ENCODE measurements at regions not wholly inside any gene's neighbourhood (a gene's known extent, or its start where the extent isn't known, plus 50 kb on each side); places are given as distances from the start of the nearest gene placed in this dataset.

- Mint-ChIP-seq H3K36me3 (ENCODE audit: low read depth) (no peaks in the 10 kb centered on the region), H3K27ac (no peak overlapping the region), H3K4me1 (ENCODE audit: low read depth) (no peaks in the 10 kb centered on the region), H3K9me3 (no peaks in the 10 kb centered on the region), H3K4me3 (no peak overlapping the region), H3K27me3 (ENCODE audit: low read depth) (no peaks in the 10 kb centered on the region)
- no peak for DNase-seq
- intact Hi-C loops (cut with micrococcal nuclease), result no loop called here
- CTCF ChIA-PET, result no interaction called here
Observed at GRCh38 chr4:187188741-187189140, 465.1 kb upstream of the FAT1 start.

- no peak for DNase-seq
- Mint-ChIP-seq H3K36me3 (ENCODE audit: low read depth) (no peaks in the 10 kb centered on the region), H3K27me3 (ENCODE audit: low read depth) (no peaks in the 10 kb centered on the region), H3K9me3 (no peaks in the 10 kb centered on the region), H3K4me3 (no peak overlapping the region), H3K4me1 (ENCODE audit: low read depth) (no peaks in the 10 kb centered on the region), H3K27ac (no peak overlapping the region)
- CTCF ChIA-PET, result interaction anchor here (0.6 kb wide), 1 partner anchor 1019 kb away, joined by 3 read pairs; no protein-coding TSS in a partner anchor
- intact Hi-C loops (cut with micrococcal nuclease), result no loop called here
Observed at GRCh38 chr4:187190390-187190789, 466.7 kb upstream of the FAT1 start.

DNA sequence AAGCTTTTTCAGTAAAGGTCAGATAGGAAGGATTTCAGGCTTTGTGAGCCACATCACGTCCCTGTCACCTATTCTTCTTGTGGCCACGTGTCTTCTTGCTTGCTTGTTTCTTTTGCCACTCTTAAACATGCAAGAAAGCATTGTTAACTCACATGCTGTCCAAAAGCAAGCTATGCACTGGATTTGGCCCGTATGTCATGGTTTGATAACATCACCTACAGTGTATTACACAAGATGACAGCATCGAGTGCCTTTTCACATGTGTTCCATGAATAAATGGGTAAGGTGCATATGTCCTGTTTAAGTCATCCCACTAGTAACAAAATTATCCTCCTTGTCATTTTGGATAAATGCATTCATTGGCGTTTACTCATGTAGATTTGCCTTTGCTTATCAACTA, 468.0 kb upstream of the FAT1 start:
- CTCF ChIA-PET, result no interaction called here
- Mint-ChIP-seq H3K27ac (no peak overlapping the region), H3K36me3 (ENCODE audit: low read depth) (no peaks in the 10 kb centered on the region), H3K9me3 (peaks cover 3% of the 10 kb centered on the region), H3K27me3 (ENCODE audit: low read depth) (no peaks in the 10 kb centered on the region), H3K4me1 (ENCODE audit: low read depth) (no peaks in the 10 kb centered on the region), H3K4me3 (no peak overlapping the region)
- intact Hi-C loops (cut with micrococcal nuclease), result no loop called here
- DNase-seq, result no peak

GRCh38 chr4:187192266-187192665, 468.6 kb upstream of the FAT1 start:
- intact Hi-C loops (cut with micrococcal nuclease), result no loop called here
- no peak overlapping the region for H3K4me3 Mint-ChIP-seq
- no peak for DNase-seq
- peaks cover 3% of the 10 kb centered on the region for H3K9me3 Mint-ChIP-seq
- no peak overlapping the region for H3K27ac Mint-ChIP-seq
- H3K4me1 Mint-ChIP-seq (ENCODE audit: low read depth), result no peaks in the 10 kb centered on the region
- H3K27me3 Mint-ChIP-seq (ENCODE audit: low read depth), result no peaks in the 10 kb centered on the region
- CTCF ChIA-PET, result no interaction called here
- no peaks in the 10 kb centered on the region for H3K36me3 Mint-ChIP-seq (ENCODE audit: low read depth)

GRCh38 chr4:187193141-187193540, 469.5 kb upstream of the FAT1 start:
- H3K9me3 Mint-ChIP-seq, result peaks cover 3% of the 10 kb centered on the region

GRCh38 chr4:187204389-187204918, 480.8 kb upstream of the FAT1 start:
- CTCF ChIA-PET, result no interaction called here
- intact Hi-C loops (cut with micrococcal nuclease), result no loop called here
- no peaks in the 10 kb centered on the region for H3K27me3 Mint-ChIP-seq (ENCODE audit: low read depth)
- peaks cover 20% of the 10 kb centered on the region for H3K9me3 Mint-ChIP-seq
- H3K27ac Mint-ChIP-seq, result no peak overlapping the region
- no peaks in the 10 kb centered on the region for H3K36me3 Mint-ChIP-seq (ENCODE audit: low read depth)
- DNase-seq, result no peak
- H3K4me1 Mint-ChIP-seq (ENCODE audit: low read depth), result no peaks in the 10 kb centered on the region
- no peak overlapping the region for H3K4me3 Mint-ChIP-seq

More at GRCh38 chr4:187193141-187193540, 469.5 kb upstream of the FAT1 start:
- intact Hi-C loops (cut with micrococcal nuclease), result no loop called here
- Mint-ChIP-seq H3K4me3 (no peak overlapping the region), H3K27ac (no peak overlapping the region), H3K4me1 (ENCODE audit: low read depth) (no peaks in the 10 kb centered on the region), H3K36me3 (ENCODE audit: low read depth) (no peaks in the 10 kb centered on the region), H3K27me3 (ENCODE audit: low read depth) (no peaks in the 10 kb centered on the region)
- CTCF ChIA-PET, result no interaction called here
- no peak for DNase-seq

GRCh38 chr4:187207931-187208330, 484.3 kb upstream of the FAT1 start:
- CTCF ChIA-PET, result no interaction called here
- Mint-ChIP-seq H3K4me1 (ENCODE audit: low read depth) (no peaks in the 10 kb centered on the region), H3K9me3 (peaks cover 21% of the 10 kb centered on the region), H3K36me3 (ENCODE audit: low read depth) (no peaks in the 10 kb centered on the region), H3K4me3 (no peak overlapping the region), H3K27me3 (ENCODE audit: low read depth) (no peaks in the 10 kb centered on the region), H3K27ac (no peak overlapping the region)
- intact Hi-C loops (cut with micrococcal nuclease), result no loop called here
- no peak for DNase-seq

DNA sequence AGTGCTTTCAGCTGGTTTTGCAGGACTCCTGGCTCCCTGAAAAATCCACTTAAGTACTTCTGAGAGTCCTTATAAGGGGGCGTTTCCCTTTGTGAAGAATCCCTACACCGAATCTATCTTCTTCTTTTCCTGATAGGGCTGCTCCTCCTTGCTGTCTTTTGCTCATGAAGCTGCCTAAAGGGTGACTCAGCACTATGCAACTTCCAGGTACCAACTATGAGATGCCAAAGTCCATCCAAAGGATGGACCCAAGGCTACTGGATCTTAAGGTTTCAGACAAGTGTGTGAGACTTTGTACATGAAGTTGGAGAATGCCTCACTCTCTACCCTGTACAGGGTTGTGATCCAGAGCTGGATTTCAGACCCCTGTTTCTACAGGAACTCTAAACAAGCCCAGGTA, 485.0 kb upstream of the FAT1 start:
- Mint-ChIP-seq H3K9me3 (peaks cover 21% of the 10 kb centered on the region), H3K27ac (no peak overlapping the region), H3K27me3 (ENCODE audit: low read depth) (no peaks in the 10 kb centered on the region), H3K4me3 (no peak overlapping the region), H3K4me1 (ENCODE audit: low read depth) (no peaks in the 10 kb centered on the region), H3K36me3 (ENCODE audit: low read depth) (no peaks in the 10 kb centered on the region)
- intact Hi-C loops (cut with micrococcal nuclease), result no loop called here
- no peak for DNase-seq
- CTCF ChIA-PET, result no interaction called here

- no peaks in the 10 kb centered on the region for H3K4me1 Mint-ChIP-seq (ENCODE audit: low read depth)
- H3K36me3 Mint-ChIP-seq (ENCODE audit: low read depth), result no peaks in the 10 kb centered on the region
- no peak for DNase-seq
- H3K27ac Mint-ChIP-seq, result no peak overlapping the region
- H3K4me3 Mint-ChIP-seq, result no peak overlapping the region
- no peaks in the 10 kb centered on the region for H3K27me3 Mint-ChIP-seq (ENCODE audit: low read depth)
- intact Hi-C loops (cut with micrococcal nuclease), result no loop called here
- CTCF ChIA-PET, result no interaction called here
- peaks cover 19% of the 10 kb centered on the region for H3K9me3 Mint-ChIP-seq
Observed at GRCh38 chr4:187209921-187210613, 486.4 kb upstream of the FAT1 start.

DNA sequence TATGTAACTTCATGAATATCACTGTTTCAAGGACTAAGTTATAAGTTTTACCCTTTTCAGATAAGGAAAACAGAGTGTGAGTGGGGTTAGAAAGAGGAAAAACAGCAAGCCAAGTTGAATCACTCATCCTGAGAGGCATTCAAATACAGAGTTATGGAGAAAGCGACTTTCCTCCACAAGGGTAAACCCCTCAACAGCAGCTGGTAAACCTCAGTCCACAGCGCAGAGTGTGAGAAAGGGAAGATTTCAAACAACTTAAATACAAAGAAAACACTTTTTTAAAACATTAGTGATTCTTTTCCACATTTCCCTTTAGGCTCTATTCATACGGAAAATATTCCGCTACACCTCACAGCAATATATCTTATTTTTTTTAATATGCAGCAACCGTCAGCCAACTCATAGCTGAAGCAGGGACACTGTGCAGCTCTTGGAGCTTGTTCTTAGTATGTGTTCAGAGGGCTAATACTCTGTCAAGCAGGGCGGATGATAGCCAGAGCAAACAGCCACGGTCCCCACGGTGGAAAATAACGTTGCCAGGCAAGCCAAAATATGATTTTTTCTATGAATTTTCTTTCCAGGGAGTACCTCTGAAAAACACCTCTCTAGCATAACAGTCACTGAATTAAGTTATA, 488.9 kb upstream of the FAT1 start:
- Mint-ChIP-seq H3K4me3 (no peak overlapping the region), H3K36me3 (ENCODE audit: low read depth) (no peaks in the 10 kb centered on the region), H3K27ac (no peak overlapping the region), H3K27me3 (ENCODE audit: low read depth) (no peaks in the 10 kb centered on the region), H3K9me3 (peaks cover 19% of the 10 kb centered on the region), H3K4me1 (ENCODE audit: low read depth) (no peaks in the 10 kb centered on the region)
- no peak for DNase-seq
- CTCF ChIA-PET, result interaction anchor here (0.7 kb wide), 1 partner anchor 167 kb away, joined by 3 read pairs; no protein-coding TSS in a partner anchor
- intact Hi-C loops (cut with micrococcal nuclease), result no loop called here

GRCh38 chr4:187215438-187215837, 491.8 kb upstream of the FAT1 start:
- no peaks in the 10 kb centered on the region for H3K36me3 Mint-ChIP-seq (ENCODE audit: low read depth)
- H3K4me1 Mint-ChIP-seq (ENCODE audit: low read depth), result no peaks in the 10 kb centered on the region
- no peak for DNase-seq
- no peak overlapping the region for H3K4me3 Mint-ChIP-seq
- H3K27ac Mint-ChIP-seq, result no peak overlapping the region
- CTCF ChIA-PET, result no interaction called here
- peaks cover 10% of the 10 kb centered on the region for H3K9me3 Mint-ChIP-seq
- intact Hi-C loops (cut with micrococcal nuclease), result no loop called here
- no peaks in the 10 kb centered on the region for H3K27me3 Mint-ChIP-seq (ENCODE audit: low read depth)

DNA sequence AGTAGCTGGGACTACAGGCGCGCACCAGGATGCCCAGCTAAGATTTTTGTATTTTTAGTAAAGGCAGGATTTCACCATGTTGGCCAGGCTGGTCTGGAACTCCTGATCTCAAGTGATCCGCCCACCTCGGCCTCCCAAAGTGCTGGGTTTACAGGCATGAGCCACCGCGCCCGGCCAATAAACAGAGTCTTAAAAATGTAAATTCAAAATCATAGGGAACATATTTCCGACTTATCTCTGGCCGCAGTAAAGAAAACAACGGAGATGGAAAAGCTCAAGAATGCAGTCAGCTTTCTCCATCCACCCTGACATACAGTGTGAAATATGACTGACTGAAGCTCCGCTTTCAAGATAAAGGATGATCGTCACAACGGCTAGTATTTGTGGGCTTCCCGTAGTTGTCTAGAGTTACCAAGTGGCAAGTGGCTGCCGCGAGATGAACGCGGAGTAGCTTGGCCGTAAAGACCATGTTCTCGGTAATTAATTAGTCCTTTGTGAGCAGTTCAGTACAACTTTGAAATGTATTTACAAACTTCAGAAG, 495.1 kb upstream of the FAT1 start:
- intact Hi-C loops (cut with micrococcal nuclease), result no loop called here
- no peak for DNase-seq
- CTCF ChIA-PET, result no interaction called here
- H3K27ac Mint-ChIP-seq, result no peak overlapping the region
- no peaks in the 10 kb centered on the region for H3K36me3 Mint-ChIP-seq (ENCODE audit: low read depth)
- H3K4me3 Mint-ChIP-seq, result no peak overlapping the region
- H3K27me3 Mint-ChIP-seq (ENCODE audit: low read depth), result no peaks in the 10 kb centered on the region
- peaks cover 4% of the 10 kb centered on the region for H3K9me3 Mint-ChIP-seq
- H3K4me1 Mint-ChIP-seq (ENCODE audit: low read depth), result no peaks in the 10 kb centered on the region

DNA sequence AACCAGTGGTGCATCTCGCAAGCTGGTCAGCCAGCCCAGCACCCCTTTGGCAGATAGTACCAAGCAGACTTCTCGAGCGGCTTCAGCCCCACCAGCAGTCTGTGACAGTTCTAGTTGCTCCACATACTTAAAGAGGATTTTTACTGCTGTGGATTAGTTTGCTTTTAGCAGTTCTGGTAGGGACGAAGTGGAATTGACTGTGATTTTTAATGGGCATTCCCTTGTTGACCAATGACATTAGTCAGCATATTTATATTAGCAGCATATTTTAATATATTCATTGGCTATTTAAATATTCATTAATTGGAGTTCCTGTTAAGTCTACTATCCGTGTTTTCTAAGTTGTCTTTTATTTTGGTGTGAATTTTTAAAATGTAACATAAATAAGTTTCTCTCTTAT, 500.9 kb upstream of the FAT1 start:
- Mint-ChIP-seq H3K9me3 (peaks cover 9% of the 10 kb centered on the region), H3K27ac (no peak overlapping the region), H3K4me3 (no peak overlapping the region), H3K36me3 (ENCODE audit: low read depth) (no peaks in the 10 kb centered on the region), H3K27me3 (ENCODE audit: low read depth) (no peaks in the 10 kb centered on the region), H3K4me1 (ENCODE audit: low read depth) (no peaks in the 10 kb centered on the region)
- CTCF ChIA-PET, result no interaction called here
- intact Hi-C loops (cut with micrococcal nuclease), result no loop called here
- DNase-seq, result no peak

All from activated naive CD4-positive, alpha-beta T cell treated with anti-CD3 and anti-CD28 coated beads for 36 hours (primary cell).